SKM-1 treated with dmso at 0.1 percent for 144 hours (cell line): ENCODE measurements at regions not wholly inside any gene's neighbourhood (a gene's known extent, or its start where the extent isn't known, plus 50 kb on each side); places are given as distances from the start of the nearest gene placed in this dataset.
"Not testable (repeated sequence)": the region's sequence is repeated elsewhere in the genome, so short reads cannot be mapped to it uniquely, and the experiment has no call there.

Experiments
- DNase-seq: peaks from one replicate; lab custom pipeline; 2025; ENCODE audit not compliant: unreplicated experiment; lab: John Stamatoyannopoulos, UW

GRCh38 chr5:39624890-39625289, 200.1 kb upstream of the DAB2 start:
- DNase-seq, result no peak

- no peak for DNase-seq
These were observed 199.6 kb upstream of the DAB2 start for GRCh38 chr5:39624268-39624886.

DNA sequence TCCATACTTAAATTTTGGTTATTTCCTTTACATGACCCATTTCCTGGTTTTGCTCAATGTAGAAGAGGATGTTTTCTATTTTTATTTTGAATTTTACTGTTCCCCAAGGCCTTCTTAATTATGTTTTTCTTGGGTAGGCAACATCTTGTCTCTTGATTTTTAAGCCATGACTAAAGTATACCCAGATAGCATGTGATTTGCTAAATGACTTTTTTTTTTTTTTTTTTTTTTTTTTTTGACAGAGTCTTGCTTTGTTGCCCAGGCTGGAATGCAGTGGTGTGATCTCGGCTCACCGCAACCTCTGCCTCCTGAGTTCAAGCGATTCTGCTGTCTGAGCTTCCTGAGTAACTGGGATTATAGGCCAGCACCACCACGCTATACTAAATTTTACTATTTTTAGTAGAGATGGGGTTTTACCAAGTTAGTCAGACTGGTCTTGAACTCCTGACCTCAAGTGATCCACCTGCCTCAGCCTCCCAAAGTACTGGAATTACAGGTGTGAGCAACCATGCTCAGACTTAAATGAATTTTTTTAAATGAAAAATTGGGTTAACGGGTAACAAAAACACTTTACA, 198.6 kb upstream of the DAB2 start:
- DNase-seq, result no peak

- DNase-seq, result no peak
These were observed 197.5 kb upstream of the DAB2 start for GRCh38 chr5:39622281-39622680.

GRCh38 chr5:39619168-39619818, 194.5 kb upstream of the DAB2 start:
- DNase-seq, result no peak

DNA sequence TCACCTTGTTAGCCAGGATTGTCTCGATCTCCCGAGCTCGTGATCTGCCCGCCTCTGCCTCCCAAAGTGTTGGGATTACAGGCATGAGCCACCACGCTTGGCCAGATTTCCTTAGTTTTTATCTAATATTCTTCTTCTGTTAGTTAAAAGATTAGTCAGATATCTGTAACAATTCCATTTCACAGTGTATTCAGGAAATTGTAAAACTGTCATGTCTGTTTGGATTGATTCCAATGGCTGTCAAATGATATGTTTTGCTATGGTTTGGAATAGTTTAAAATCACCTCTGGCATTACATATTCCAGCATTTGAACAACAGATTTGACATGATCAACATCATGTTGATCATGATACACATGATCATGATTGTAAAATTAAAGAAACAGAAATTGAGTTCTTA, 193.6 kb upstream of the DAB2 start:
- no peak for DNase-seq

GRCh38 chr5:39616131-39616530, 191.4 kb upstream of the DAB2 start:
- no peak for DNase-seq

GRCh38 chr5:39611076-39611475, 186.3 kb upstream of the DAB2 start:
- DNase-seq, result not testable (repeated sequence)

GRCh38 chr5:39608024-39608423, 183.2 kb upstream of the DAB2 start:
- DNase-seq, result no peak

DNA sequence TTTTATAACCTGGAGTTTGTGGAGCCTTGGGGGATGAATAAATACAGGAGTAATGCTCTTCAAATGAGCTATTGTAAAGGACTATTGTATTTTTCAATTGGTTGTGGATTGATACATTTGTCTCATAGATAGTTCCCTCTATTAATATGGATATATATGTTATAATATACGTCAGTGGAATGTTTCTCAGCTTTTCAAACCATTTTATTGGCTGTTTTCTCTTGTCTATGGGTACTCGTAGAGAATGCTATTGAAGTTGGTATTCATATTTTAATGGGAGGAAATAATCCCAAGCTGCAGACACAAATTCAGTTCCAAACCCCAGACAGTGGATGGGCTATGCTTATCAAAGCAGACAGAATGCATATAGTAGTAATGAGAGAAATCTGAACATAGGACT, 181.8 kb upstream of the DAB2 start:
- no peak for DNase-seq

DNA sequence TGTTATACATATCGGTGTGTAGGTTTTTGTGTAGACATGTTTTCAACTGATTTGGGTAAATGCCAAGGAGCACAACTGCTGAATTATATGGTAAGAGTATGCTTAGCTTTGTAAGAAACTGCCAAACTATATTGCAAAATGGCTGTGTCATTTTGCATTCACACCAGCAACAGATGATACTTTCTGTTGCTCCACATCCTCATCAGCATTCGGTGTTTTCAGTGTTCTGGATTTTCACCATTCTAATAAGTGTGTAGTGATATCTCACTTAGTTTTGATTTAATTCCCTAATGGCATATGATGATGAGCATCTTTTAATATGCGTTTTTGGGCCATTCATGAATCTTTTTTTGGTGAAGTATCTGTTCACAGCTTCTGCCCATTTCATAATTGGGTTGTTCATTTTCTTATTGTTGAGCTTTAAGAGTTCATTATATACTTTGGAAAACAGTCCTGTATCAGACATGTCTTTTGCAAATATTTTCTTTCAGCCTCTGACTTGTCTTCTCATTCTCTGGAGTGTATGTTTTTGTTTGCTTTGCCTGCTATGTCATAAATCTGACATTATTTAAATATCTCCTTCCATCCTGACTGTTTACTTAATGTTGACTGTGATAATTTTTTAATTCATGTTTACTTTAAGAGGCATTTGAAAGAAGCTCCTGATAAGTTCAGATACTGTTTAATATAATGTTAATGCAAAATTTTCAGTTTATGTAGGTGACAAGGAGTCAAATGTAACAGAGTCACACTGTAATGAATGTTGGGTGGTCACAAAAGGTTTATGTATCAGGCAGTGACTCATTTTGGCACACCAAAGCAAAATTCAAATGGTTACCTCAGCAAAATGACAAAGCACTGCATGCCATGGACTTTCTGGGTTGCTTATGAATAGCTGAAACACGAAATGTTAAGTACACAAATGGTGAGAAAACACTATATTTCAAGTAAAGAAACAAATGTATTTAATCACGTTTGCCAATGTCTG, 181.1 kb upstream of the DAB2 start:
- no peak for DNase-seq

DNA sequence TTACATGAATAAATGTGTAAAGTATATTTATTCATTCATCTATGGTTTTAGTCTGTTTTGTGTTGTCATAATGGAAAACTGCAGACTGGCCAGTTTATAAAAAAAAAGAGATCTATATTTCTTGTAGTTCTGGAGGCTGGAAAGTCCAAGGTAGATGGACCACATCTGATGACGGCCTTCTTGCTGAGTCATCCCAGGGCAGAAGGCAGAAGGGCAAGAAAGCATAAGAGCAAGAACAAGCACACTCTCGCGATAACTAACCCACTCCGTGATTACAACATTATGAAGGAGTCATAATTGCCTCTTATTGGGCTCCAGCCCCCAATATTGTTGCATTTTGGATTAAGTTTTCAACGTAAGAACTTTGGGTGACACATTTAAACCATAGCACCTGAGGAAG, 180.4 kb upstream of the DAB2 start:
- DNase-seq, result no peak

- DNase-seq, result no peak
These were observed 179.7 kb upstream of the DAB2 start for GRCh38 chr5:39604491-39604890.

DNA sequence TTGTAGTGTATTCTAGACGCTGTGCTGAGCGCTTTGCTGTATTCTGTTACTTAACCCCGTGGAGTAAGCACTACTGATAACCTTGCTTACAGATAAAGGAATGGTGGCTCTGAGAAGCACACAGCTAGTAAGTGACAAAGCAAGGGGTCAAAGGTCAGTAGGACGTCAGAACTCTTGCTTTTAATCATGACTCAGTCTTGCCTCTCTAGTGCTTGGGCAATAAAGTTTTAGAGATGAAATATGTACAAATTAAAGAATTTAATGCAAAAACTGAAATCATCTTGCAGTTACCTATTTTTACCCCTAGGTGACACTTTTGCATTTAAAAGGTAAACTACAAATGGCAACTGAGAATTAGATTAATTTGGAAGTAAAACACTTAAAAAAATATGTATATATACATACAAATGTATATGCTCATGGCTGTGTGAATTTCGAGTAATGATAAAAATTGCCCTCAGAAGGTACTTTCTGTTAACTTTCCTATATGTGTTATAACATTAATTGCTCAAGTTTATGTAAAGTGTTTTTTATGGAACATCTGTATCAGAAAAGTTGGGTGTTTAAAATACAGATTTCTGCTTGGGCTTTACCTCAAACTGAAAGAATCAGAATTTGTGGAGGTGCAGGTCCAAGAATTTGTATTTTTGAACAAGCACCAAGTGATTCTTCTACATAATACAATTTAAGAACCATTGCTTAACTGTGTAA, 175.1 kb upstream of the DAB2 start:
- no peak for DNase-seq

GRCh38 chr5:39598661-39599248, 174.0 kb upstream of the DAB2 start:
- no peak for DNase-seq

- no peak for DNase-seq
These were observed 163.4 kb upstream of the DAB2 start for GRCh38 chr5:39588179-39588578.

- no peak for DNase-seq
These were observed 162.9 kb upstream of the DAB2 start for GRCh38 chr5:39587675-39588074.

- no peak for DNase-seq
These were observed 161.4 kb upstream of the DAB2 start for GRCh38 chr5:39586185-39586584.

- no peak for DNase-seq
These were observed 160.1 kb upstream of the DAB2 start for GRCh38 chr5:39584927-39585326.

GRCh38 chr5:39580702-39581453, 156.1 kb upstream of the DAB2 start:
- DNase-seq, result no peak
